SK-N-SH (cell line): ENCODE measurements at regions not wholly inside any gene's neighbourhood (a gene's known extent, or its start where the extent isn't known, plus 50 kb on each side); places are given as distances from the start of the nearest gene placed in this dataset.

Source experiments
- CTCF ChIA-PET: fragments of 300-600, 350-600 bp; formaldehyde crosslinking; extraction: SDS; loops from one replicate; lab custom pipeline; 2021; lab: Yijun Ruan, JAX
- POLR2A ChIA-PET: fragments of 350-600 bp; sonication (Branson Sonifier 250); formaldehyde crosslinking; extraction: SDS; loops from one replicate; lab custom pipeline; 2020; ENCODE audit warnings: antibody characterized with exemption, inconsistent platforms; lab: Yijun Ruan, JAX
- DNase-seq: peaks from one replicate; pipeline ENCODE4 v3.0.0; 2012
- H2AFZ ChIP-seq: fragments of 200-600 bp; sonication (generic); 2 replicates; pipeline ENCODE4 v1.8.1; 2016; ENCODE audit warnings: antibody characterized with exemption, mild to moderate bottlenecking, low read depth
- H3F3A ChIP-seq: fragments of 200-600 bp; sonication (generic); replicated peaks from 2 replicates; pipeline ENCODE3; 2016; ENCODE audit warnings: antibody characterized with exemption, mild to moderate bottlenecking; ENCODE audit not compliant: insufficient read depth
- H3K27ac ChIP-seq, 2 experiments: fragments of 200-500 bp in 1 of 2; fragments of 200-600 bp in 1 of 2; sonication (Bioruptor generic) in 1 of 2; sonication (generic), shearing (Covaris generic) in 1 of 2; 2 replicates each; pipeline versions ENCODE4 v1.5.1 to v1.6.1; 2014 to 2016; ENCODE audit warnings: low read depth in 2 of 2, inconsistent platforms in 1 of 2, low read length in 1 of 2, mild to moderate bottlenecking in 1 of 2, mixed read lengths in 1 of 2
- H3K27me3 ChIP-seq: fragments of 200-600 bp; sonication (generic), shearing (Covaris generic); 2 replicates; pipeline ENCODE4 v1.6.1; 2016; ENCODE audit warnings: mixed run types; ENCODE audit not compliant: insufficient read depth
- H3K36me3 ChIP-seq, 2 experiments: fragments of 200-500 bp in 1 of 2; fragments of 200-600 bp in 1 of 2; sonication (Bioruptor generic) in 1 of 2; sonication (generic) in 1 of 2; replicated peaks in 1 of 2; 2 replicates each; pipeline versions ENCODE3 to v1.5.1; 2014 to 2016; ENCODE audit warnings: low read length in 1 of 2, mild to moderate bottlenecking in 1 of 2; ENCODE audit not compliant: insufficient read depth in 2 of 2, control insufficient read depth in 1 of 2
- H3K4me1 ChIP-seq, 2 experiments: fragments of 200-500 bp in 1 of 2; fragments of 200-600 bp in 1 of 2; sonication (Bioruptor generic) in 1 of 2; sonication (generic), shearing (Covaris generic) in 1 of 2; 2 replicates each; pipeline versions ENCODE4 v1.5.1 to v1.6.1; 2014 to 2016; ENCODE audit warnings: low read depth in 1 of 2, low read length in 1 of 2, mixed run types in 1 of 2; ENCODE audit not compliant: insufficient read depth in 2 of 2, control insufficient read depth in 1 of 2
- H3K4me2 ChIP-seq: fragments of 200-600 bp; sonication (generic), shearing (Covaris generic); 2 replicates; pipeline ENCODE4 v1.6.1; 2017; ENCODE audit warnings: mixed run types
- H3K4me3 ChIP-seq, 2 experiments: fragments of 200-500 bp in 1 of 2; fragments of 200-600 bp in 1 of 2; sonication (Bioruptor generic) in 1 of 2; sonication (generic), shearing (Covaris generic) in 1 of 2; 2 replicates each; pipeline versions ENCODE4 v1.5.1 to v1.8.1; 2014 to 2016; ENCODE audit warnings: low read depth in 2 of 2, inconsistent platforms in 1 of 2, low read length in 1 of 2, mild to moderate bottlenecking in 1 of 2, mixed read lengths in 1 of 2, moderate library complexity in 1 of 2
- H3K79me2 ChIP-seq: fragments of 200-600 bp; sonication (generic); 2 replicates; pipeline ENCODE4 v1.8.1; 2017; ENCODE audit warnings: mild to moderate bottlenecking; ENCODE audit not compliant: insufficient read depth
- H3K9ac ChIP-seq: fragments of 200-600 bp; sonication (generic); 2 replicates; pipeline ENCODE4 v1.6.1; 2017; ENCODE audit warnings: mixed run types
- H3K9me2 ChIP-seq: fragments of 200-600 bp; sonication (generic); 2 replicates; pipeline ENCODE4 v1.6.1; 2017; ENCODE audit warnings: mixed run types
- H3K9me3 ChIP-seq: fragments of 200-600 bp; sonication (generic); 2 replicates; pipeline ENCODE4 v1.6.1; 2017; ENCODE audit warnings: mixed run types, mild to moderate bottlenecking, moderate library complexity
- H4K20me1 ChIP-seq: fragments of 200-600 bp; sonication (generic); 2 replicates; pipeline ENCODE4 v1.6.1; 2017; ENCODE audit warnings: mild to moderate bottlenecking, mixed run types; ENCODE audit not compliant: insufficient read depth
- ELF1 ChIP-seq: IDR thresholded peaks from 2 replicates; pipeline ENCODE4 v1.4.0; 2012
- FOSL2 ChIP-seq: IDR thresholded peaks from 2 replicates; pipeline ENCODE4 v1.4.0; 2012; ENCODE audit warnings: low read depth, mild to moderate bottlenecking, moderate library complexity, borderline replicate concordance
- FOXM1 ChIP-seq: IDR thresholded peaks from 2 replicates; pipeline ENCODE4 v1.4.0; 2012; ENCODE audit warnings: low read depth, mild to moderate bottlenecking
- MXI1 ChIP-seq: IDR thresholded peaks from 2 replicates; pipeline ENCODE4 v1.6.1; 2012; ENCODE audit warnings: mild to moderate bottlenecking, low read depth, low read length, improper control_type of control experiment
- PBX3 ChIP-seq: IDR thresholded peaks from 2 replicates; pipeline ENCODE4; 2012
- RAD21 ChIP-seq: IDR thresholded peaks from 2 replicates; pipeline ENCODE4 v1.6.1; 2012; ENCODE audit warnings: mild to moderate bottlenecking, low read length
- REST ChIP-seq: IDR thresholded peaks from 2 replicates; pipeline ENCODE4 v1.6.1; 2012; ENCODE audit warnings: mild to moderate bottlenecking, low read depth, low read length, moderate library complexity
- SIN3A ChIP-seq: IDR thresholded peaks from 2 replicates; pipeline ENCODE4 v1.6.1; 2012; ENCODE audit warnings: low read depth, mild to moderate bottlenecking, low read length, moderate library complexity, borderline replicate concordance
- TCF12 ChIP-seq: IDR thresholded peaks from 2 replicates; pipeline ENCODE4 v1.4.0; 2012
- USF1 ChIP-seq: IDR thresholded peaks from 2 replicates; pipeline ENCODE4 v1.4.0; 2012; ENCODE audit warnings: low read depth, borderline replicate concordance
- USF2 ChIP-seq: fragments of 150-350 bp; IDR thresholded peaks from 2 replicates; pipeline ENCODE4 v1.6.1; 2017; ENCODE audit warnings: antibody characterized with exemption, low read length, low read depth, borderline replicate concordance
- YY1 ChIP-seq: IDR thresholded peaks from 2 replicates; pipeline ENCODE4 v1.4.0; 2012; ENCODE audit warnings: low read depth, mild to moderate bottlenecking
- ZBTB33 ChIP-seq: IDR thresholded peaks from 2 replicates; pipeline ENCODE4 v1.4.0; 2012; ENCODE audit warnings: low read depth, borderline replicate concordance
- WGBS: methylation state at CpG from one replicate; pipeline ENCODE4 v1.1.6; 2017; ENCODE audit warnings: low lambda C conversion rate; 5-methylcytosine and 5-hydroxymethylcytosine counted together

- TF ChIP-seq USF1: no peak
Measured at GRCh38 chr6:148055419-148055818, 287.2 kb upstream of the SASH1 start (continued).

- Histone ChIP-seq H3K4me3 (no peak overlapping the region), H3K9me2 (no peaks in the 10 kb centered on the region), H3K27ac (no peak overlapping the region), H3K79me2 (no peaks in the 10 kb centered on the region), H2AFZ (no peak overlapping the region), H3K9ac (no peak overlapping the region), H3F3A (peaks cover 6% of the 10 kb centered on the region), H3K9me3 (no peaks in the 10 kb centered on the region; the same call in 1 of the 2 replicates), H3K36me3 (no peaks in the 10 kb centered on the region), H4K20me1 (no peaks in the 10 kb centered on the region), H3K27me3 (no peaks in the 10 kb centered on the region), H3K4me2 (no peak overlapping the region), H3K4me1 (no peaks in the 10 kb centered on the region)
- WGBS: no CpG with 5 or more reads among the region's 1 CpG
- CTCF ChIA-PET: no interaction called here
- TF ChIP-seq REST (no peak), TCF12 (no peak), YY1 (no peak), FOXM1 (no peak), USF1 (no peak), PBX3 (no peak), ZBTB33 (no peak), MXI1 (no peak), FOSL2 (no peak), ELF1 (no peak), RAD21 (no peak), SIN3A (no peak), USF2 (no peak)
- DNase-seq: no peak
- POLR2A ChIA-PET: no interaction called here
Measured at GRCh38 chr6:148059869-148060268, 282.8 kb upstream of the SASH1 start.
